ENCODE measurements at regions not wholly inside any gene's neighbourhood (a gene's known extent, or its start where the extent isn't known, plus 50 kb on each side); places are given as distances from the start of the nearest gene placed in this dataset.

DNA sequence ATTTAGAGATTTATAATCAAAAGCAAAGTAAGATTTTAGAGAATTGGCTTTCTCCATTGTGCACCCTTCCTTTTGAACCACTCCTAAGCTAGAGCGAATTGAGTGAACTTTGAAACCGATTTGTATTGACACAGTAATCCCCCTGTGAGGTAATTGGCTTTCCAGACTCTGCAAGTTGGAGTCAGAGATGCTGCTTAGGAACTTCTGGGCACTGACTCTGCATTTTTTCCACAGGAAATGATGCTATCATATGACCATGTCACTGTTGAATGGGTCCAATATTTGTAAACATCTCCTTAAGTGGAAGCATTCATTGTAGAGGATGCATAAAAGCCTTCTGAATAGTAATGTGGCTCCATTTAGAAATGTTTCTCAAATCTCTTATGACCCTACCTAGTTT, 394.4 kb upstream of the ZNF608 start:
- no peaks in the 10 kb centered on the region for H4K20me1 ChIP-seq (ENCODE audit: control insufficient read depth, insufficient read depth)
- in situ Hi-C loops (cut with MboI) (no loop called here), intact Hi-C loops (cut with micrococcal nuclease; ENCODE audit: unreplicated experiment) (no loop called here)
- WGBS (ENCODE audit: insufficient coverage, insufficient replicate concordance, low lambda C conversion rate, missing lambda C conversion rate) = 28% methylated on average over 2 of the region's 2 CpGs
- ChIA-PET POLR2A (no interaction called here), SMC1A (ENCODE audit: uncharacterized antibody, unreplicated experiment) (no interaction called here), RAD21 (ENCODE audit: unreplicated experiment) (no interaction called here), CTCF (no interaction called here)
- no peak overlapping the region for H3K4me2 ChIP-seq (ENCODE audit: control insufficient read depth, insufficient read depth)
- no peaks in the 10 kb centered on the region for H3K79me2 ChIP-seq (ENCODE audit: control insufficient read depth, insufficient read depth, low read length)
- no peak overlapping the region for H2AFZ ChIP-seq (ENCODE audit: control insufficient read depth, low read depth, low read length)
- H3K4me1 ChIP-seq (ENCODE audit: control insufficient read depth, insufficient read depth, low read length) = no peaks in the 10 kb centered on the region
- no peaks in the 10 kb centered on the region for H3K36me3 ChIP-seq (ENCODE audit: control insufficient read depth in 2 of 2, insufficient read depth in 2 of 2, low read length in 1 of 2)
- no peak overlapping the region for H3K9ac ChIP-seq (ENCODE audit: control insufficient read depth, insufficient read depth, low read length)
- ATAC-seq (no peak), FAIRE-seq (no peak), DNase-seq (ENCODE audit: low read depth, low spot score) (no peak)
- H3K9me3 ChIP-seq (replicated peaks; ENCODE audit: control insufficient read depth, insufficient read depth, low read length) = no peaks in the 10 kb centered on the region
- no peaks in the 10 kb centered on the region; a peak in 1 of 4 replicates for H3K27me3 ChIP-seq (replicated peaks in 1 of 2; ENCODE audit: control insufficient read depth in 2 of 2, insufficient read depth in 2 of 2, low read length in 1 of 2)
- no peak overlapping the region for H3K4me3 ChIP-seq
- BruUV-seq (replicated peaks) = no TSS peak
- H3K27ac ChIP-seq (ENCODE audit: control insufficient read depth, insufficient read depth) = no peak overlapping the region
- TF ChIP-seq, protein P1, sequence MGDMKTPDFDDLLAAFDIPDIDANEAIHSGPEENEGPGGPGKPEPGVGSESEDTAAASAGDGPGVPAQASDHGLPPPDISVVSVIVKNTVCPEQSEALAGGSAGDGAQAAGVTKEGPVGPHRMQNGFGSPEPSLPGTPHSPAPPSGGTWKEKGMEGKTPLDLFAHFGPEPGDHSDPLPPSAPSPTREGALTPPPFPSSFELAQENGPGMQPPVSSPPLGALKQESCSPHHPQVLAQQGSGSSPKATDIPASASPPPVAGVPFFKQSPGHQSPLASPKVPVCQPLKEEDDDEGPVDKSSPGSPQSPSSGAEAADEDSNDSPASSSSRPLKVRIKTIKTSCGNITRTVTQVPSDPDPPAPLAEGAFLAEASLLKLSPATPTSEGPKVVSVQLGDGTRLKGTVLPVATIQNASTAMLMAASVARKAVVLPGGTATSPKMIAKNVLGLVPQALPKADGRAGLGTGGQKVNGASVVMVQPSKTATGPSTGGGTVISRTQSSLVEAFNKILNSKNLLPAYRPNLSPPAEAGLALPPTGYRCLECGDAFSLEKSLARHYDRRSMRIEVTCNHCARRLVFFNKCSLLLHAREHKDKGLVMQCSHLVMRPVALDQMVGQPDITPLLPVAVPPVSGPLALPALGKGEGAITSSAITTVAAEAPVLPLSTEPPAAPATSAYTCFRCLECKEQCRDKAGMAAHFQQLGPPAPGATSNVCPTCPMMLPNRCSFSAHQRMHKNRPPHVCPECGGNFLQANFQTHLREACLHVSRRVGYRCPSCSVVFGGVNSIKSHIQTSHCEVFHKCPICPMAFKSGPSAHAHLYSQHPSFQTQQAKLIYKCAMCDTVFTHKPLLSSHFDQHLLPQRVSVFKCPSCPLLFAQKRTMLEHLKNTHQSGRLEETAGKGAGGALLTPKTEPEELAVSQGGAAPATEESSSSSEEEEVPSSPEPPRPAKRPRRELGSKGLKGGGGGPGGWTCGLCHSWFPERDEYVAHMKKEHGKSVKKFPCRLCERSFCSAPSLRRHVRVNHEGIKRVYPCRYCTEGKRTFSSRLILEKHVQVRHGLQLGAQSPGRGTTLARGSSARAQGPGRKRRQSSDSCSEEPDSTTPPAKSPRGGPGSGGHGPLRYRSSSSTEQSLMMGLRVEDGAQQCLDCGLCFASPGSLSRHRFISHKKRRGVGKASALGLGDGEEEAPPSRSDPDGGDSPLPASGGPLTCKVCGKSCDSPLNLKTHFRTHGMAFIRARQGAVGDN (IDR thresholded peaks at IDR 0.05) = no peak
- TF ChIP-seq SMARCA5 (IDR thresholded peaks at IDR 0.05) (no peak), IKZF2 (IDR thresholded peaks at IDR 0.05) (no peak), HCFC1 (IDR thresholded peaks at IDR 0.05; ENCODE audit: low read length) (no peak), YY1 (IDR thresholded peaks at IDR 0.05; ENCODE audit: low read depth, low read length) (no peak)
- TF ChIP-seq, protein P2, sequence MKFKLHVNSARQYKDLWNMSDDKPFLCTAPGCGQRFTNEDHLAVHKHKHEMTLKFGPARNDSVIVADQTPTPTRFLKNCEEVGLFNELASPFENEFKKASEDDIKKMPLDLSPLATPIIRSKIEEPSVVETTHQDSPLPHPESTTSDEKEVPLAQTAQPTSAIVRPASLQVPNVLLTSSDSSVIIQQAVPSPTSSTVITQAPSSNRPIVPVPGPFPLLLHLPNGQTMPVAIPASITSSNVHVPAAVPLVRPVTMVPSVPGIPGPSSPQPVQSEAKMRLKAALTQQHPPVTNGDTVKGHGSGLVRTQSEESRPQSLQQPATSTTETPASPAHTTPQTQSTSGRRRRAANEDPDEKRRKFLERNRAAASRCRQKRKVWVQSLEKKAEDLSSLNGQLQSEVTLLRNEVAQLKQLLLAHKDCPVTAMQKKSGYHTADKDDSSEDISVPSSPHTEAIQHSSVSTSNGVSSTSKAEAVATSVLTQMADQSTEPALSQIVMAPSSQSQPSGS (IDR thresholded peaks at IDR 0.05; ENCODE audit: low read length) = no peak
- TF ChIP-seq, protein P3, sequence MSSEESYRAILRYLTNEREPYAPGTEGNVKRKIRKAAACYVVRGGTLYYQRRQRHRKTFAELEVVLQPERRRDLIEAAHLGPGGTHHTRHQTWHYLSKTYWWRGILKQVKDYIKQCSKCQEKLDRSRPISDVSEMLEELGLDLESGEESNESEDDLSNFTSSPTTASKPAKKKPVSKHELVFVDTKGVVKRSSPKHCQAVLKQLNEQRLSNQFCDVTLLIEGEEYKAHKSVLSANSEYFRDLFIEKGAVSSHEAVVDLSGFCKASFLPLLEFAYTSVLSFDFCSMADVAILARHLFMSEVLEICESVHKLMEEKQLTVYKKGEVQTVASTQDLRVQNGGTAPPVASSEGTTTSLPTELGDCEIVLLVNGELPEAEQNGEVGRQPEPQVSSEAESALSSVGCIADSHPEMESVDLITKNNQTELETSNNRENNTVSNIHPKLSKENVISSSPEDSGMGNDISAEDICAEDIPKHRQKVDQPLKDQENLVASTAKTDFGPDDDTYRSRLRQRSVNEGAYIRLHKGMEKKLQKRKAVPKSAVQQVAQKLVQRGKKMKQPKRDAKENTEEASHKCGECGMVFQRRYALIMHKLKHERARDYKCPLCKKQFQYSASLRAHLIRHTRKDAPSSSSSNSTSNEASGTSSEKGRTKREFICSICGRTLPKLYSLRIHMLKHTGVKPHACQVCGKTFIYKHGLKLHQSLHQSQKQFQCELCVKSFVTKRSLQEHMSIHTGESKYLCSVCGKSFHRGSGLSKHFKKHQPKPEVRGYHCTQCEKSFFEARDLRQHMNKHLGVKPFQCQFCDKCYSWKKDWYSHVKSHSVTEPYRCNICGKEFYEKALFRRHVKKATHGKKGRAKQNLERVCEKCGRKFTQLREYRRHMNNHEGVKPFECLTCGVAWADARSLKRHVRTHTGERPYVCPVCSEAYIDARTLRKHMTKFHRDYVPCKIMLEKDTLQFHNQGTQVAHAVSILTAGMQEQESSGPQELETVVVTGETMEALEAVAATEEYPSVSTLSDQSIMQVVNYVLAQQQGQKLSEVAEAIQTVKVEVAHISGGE (CRISPR knock-in tag; IDR thresholded peaks at IDR 0.05) = no peak
- TF ChIP-seq, protein P4, sequence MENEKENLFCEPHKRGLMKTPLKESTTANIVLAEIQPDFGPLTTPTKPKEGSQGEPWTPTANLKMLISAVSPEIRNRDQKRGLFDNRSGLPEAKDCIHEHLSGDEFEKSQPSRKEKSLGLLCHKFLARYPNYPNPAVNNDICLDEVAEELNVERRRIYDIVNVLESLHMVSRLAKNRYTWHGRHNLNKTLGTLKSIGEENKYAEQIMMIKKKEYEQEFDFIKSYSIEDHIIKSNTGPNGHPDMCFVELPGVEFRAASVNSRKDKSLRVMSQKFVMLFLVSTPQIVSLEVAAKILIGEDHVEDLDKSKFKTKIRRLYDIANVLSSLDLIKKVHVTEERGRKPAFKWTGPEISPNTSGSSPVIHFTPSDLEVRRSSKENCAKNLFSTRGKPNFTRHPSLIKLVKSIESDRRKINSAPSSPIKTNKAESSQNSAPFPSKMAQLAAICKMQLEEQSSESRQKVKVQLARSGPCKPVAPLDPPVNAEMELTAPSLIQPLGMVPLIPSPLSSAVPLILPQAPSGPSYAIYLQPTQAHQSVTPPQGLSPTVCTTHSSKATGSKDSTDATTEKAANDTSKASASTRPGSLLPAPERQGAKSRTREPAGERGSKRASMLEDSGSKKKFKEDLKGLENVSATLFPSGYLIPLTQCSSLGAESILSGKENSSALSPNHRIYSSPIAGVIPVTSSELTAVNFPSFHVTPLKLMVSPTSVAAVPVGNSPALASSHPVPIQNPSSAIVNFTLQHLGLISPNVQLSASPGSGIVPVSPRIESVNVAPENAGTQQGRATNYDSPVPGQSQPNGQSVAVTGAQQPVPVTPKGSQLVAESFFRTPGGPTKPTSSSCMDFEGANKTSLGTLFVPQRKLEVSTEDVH (IDR thresholded peaks at IDR 0.05; ENCODE audit: low read depth, partially characterized antibody) = no peak
- TF ChIP-seq, protein P5, sequence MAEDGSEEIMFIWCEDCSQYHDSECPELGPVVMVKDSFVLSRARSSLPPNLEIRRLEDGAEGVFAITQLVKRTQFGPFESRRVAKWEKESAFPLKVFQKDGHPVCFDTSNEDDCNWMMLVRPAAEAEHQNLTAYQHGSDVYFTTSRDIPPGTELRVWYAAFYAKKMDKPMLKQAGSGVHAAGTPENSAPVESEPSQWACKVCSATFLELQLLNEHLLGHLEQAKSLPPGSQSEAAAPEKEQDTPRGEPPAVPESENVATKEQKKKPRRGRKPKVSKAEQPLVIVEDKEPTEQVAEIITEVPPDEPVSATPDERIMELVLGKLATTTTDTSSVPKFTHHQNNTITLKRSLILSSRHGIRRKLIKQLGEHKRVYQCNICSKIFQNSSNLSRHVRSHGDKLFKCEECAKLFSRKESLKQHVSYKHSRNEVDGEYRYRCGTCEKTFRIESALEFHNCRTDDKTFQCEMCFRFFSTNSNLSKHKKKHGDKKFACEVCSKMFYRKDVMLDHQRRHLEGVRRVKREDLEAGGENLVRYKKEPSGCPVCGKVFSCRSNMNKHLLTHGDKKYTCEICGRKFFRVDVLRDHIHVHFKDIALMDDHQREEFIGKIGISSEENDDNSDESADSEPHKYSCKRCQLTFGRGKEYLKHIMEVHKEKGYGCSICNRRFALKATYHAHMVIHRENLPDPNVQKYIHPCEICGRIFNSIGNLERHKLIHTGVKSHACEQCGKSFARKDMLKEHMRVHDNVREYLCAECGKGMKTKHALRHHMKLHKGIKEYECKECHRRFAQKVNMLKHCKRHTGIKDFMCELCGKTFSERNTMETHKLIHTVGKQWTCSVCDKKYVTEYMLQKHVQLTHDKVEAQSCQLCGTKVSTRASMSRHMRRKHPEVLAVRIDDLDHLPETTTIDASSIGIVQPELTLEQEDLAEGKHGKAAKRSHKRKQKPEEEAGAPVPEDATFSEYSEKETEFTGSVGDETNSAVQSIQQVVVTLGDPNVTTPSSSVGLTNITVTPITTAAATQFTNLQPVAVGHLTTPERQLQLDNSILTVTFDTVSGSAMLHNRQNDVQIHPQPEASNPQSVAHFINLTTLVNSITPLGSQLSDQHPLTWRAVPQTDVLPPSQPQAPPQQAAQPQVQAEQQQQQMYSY (CRISPR knock-in tag; IDR thresholded peaks at IDR 0.05) = no peak

Measured in GM12878 (cell line).